HepG2 (cell line): ENCODE measurements at regions not wholly inside any gene's neighbourhood (a gene's known extent, or its start where the extent isn't known, plus 50 kb on each side); places are given as distances from the start of the nearest gene placed in this dataset.

Source experiments
- ARID3A ChIP-seq: IDR thresholded peaks from 2 replicates; pipeline ENCODE4 v1.6.1; 2012; ENCODE audit warnings: low read depth, low read length, improper control_type of control experiment
- CEBPZ ChIP-seq: IDR thresholded peaks from 2 replicates; pipeline ENCODE4 v1.6.1; 2012; ENCODE audit warnings: low read length, improper control_type of control experiment
- CENPBD1 ChIP-seq: sonication (generic); formaldehyde crosslinking; IDR thresholded peaks from 2 replicates; pipeline ENCODE4 v1.8.0; 2022; ENCODE audit warnings: missing genetic modification reagents, low read depth, mild to moderate bottlenecking, borderline replicate concordance
- RCOR2 ChIP-seq: IDR thresholded peaks from 2 replicates; pipeline ENCODE4 v1.6.1; 2016; ENCODE audit warnings: missing biosample characterization, missing genetic modification reagents
- RNF219 ChIP-seq: sonication (generic); formaldehyde crosslinking; IDR thresholded peaks from 2 replicates; pipeline ENCODE4 v1.5.0; 2020; ENCODE audit warnings: mild to moderate bottlenecking, missing genetic modification reagents
- SMARCC2 ChIP-seq: fragments of 450-650 bp; IDR thresholded peaks from 2 replicates; pipeline ENCODE4 v1.6.1; 2017; ENCODE audit warnings: antibody characterized with exemption, mild to moderate bottlenecking
- SMARCE1 ChIP-seq: fragments of 450-650 bp; IDR thresholded peaks from 2 replicates; pipeline ENCODE4 v1.6.1; 2017; ENCODE audit warnings: borderline replicate concordance
- THAP11 ChIP-seq: IDR thresholded peaks from 2 replicates; pipeline ENCODE4 v1.6.1; 2016; ENCODE audit warnings: missing biosample characterization, missing genetic modification reagents
- TOPORS ChIP-seq: sonication (generic); formaldehyde crosslinking; IDR thresholded peaks from 2 replicates; pipeline ENCODE4 v1.8.0; 2023; ENCODE audit warnings: mild to moderate bottlenecking, missing genetic modification reagents
- ZNF318 ChIP-seq: sonication (generic); formaldehyde crosslinking; IDR thresholded peaks from 2 replicates; pipeline ENCODE4 v1.4.0; 2020; ENCODE audit warnings: mild to moderate bottlenecking, missing genetic modification reagents

- TF ChIP-seq ZNF318 = no peak
- no peak for TF ChIP-seq ARID3A
- TF ChIP-seq TOPORS (CRISPR knock-in tag) = no peak
- no peak for TF ChIP-seq RNF219 (CRISPR knock-in tag)
- no peak for TF ChIP-seq SMARCE1
- no peak for TF ChIP-seq CEBPZ
- TF ChIP-seq SMARCC2 = no peak
- no peak for TF ChIP-seq CENPBD1 (CRISPR knock-in tag)
- TF ChIP-seq RCOR2 (CRISPR knock-in tag) = no peak
- no peak for TF ChIP-seq THAP11 (CRISPR knock-in tag)
These were observed 98.6 kb downstream of the TMEM170B start (continued) for GRCh38 chr6:11636121-11636520.
